Right lobe of liver (tissue), 4 donors: ENCODE measurements at regions not wholly inside any gene's neighbourhood (a gene's known extent, or its start where the extent isn't known, plus 50 kb on each side); places are given as distances from the start of the nearest gene placed in this dataset.

ENCODE experiments used
- CTCF ChIP-seq, 4 donors: fragments of 200-600 bp in 3 of 4; fragments of 450-650 bp in 1 of 4; IDR thresholded peaks; one replicate each; pipeline versions ENCODE4 v1.5.1 to v1.8.0; 2016 to 2022; ENCODE audit warnings: antibody characterized with exemption in 4 of 4, mild to moderate bottlenecking in 2 of 4
- POLR2A ChIP-seq: fragments of 450-650 bp; IDR thresholded peaks from one replicate; pipeline ENCODE4 v1.6.1; 2017; ENCODE audit warnings: antibody characterized with exemption, mild to moderate bottlenecking
- donor health status: DM: no; HTN: no; CAD: no.
- donor health status: DM: no; HTN: no; CAD: no.
- donor health status: DM: no; HTN: yes; CAD: no.

GRCh38 chr9:91039125-91039834 is 237.7 kb downstream of the SYK start:
- TF ChIP-seq POLR2A (no peak), CTCF (IDR thresholded peaks at IDR 0.05) (no peak)
